ENCODE measurements at regions not wholly inside any gene's neighbourhood (a gene's known extent, or its start where the extent isn't known, plus 50 kb on each side); places are given as distances from the start of the nearest gene placed in this dataset.

- TF ChIP-seq CTCF (IDR thresholded peaks at IDR 0.05) (no peak), POLR2AphosphoS5 (IDR thresholded peaks at IDR 0.05) (no peak)
These were observed 226.8 kb downstream of the ACTR3B start for GRCh38 chr7:152986376-152986775.
